Mucosa of descending colon (tissue), 3 donors: ENCODE measurements at regions not wholly inside any gene's neighbourhood (a gene's known extent, or its start where the extent isn't known, plus 50 kb on each side); places are given as distances from the start of the nearest gene placed in this dataset.

Experiments
- ATAC-seq: fragments of 200-7000 bp; cut with Tn5 transposase; one replicate; pipeline ENCODE4 v1.9.1; 2020; ENCODE audit warnings: mild to moderate bottlenecking, moderate library complexity
- DNase-seq, 3 donors: peaks; one replicate each; pipeline ENCODE4 v3.0.0-alpha.2; 2020
- H3K36me3 ChIP-seq: fragments of 200-600 bp; one replicate; pipeline ENCODE4 v1.8.0; 2021; ENCODE audit warnings: low read depth, mild to moderate bottlenecking
- H3K4me1 ChIP-seq: fragments of 200-600 bp; one replicate; pipeline ENCODE4 v1.8.0; 2021; ENCODE audit warnings: low read depth, mild to moderate bottlenecking
- H3K4me3 ChIP-seq: fragments of 200-600 bp; one replicate; pipeline ENCODE4 v1.8.0; 2021; ENCODE audit warnings: mild to moderate bottlenecking
- H3K9me3 ChIP-seq: fragments of 200-600 bp; one replicate; pipeline ENCODE4 v1.8.0; 2021; ENCODE audit warnings: mild to moderate bottlenecking
- intact Hi-C, 2 donors: fragments of 100-400 bp; cut with DNase I in 1 of 2; cut with micrococcal nuclease in 1 of 2; formaldehyde crosslinking; loops; one replicate each; pipeline versions ENCODE4 v1.11.0 to v1.11.1; 2022; cut with DNase I, micrococcal nuclease
- TF ChIP-seq, protein P1 (sequence below): fragments of 200-600 bp; IDR thresholded peaks from one replicate; pipeline ENCODE4 v1.8.0; 2022; ENCODE audit warnings: antibody characterized with exemption, mild to moderate bottlenecking
- donor health status: DM: no; HTN: no; CAD: no; lungs with moderate emphysema.
- donor health status: DM: no; HTN: no; CAD: no.
- donor health status: DM: no; HTN: yes; CAD: no.

DNA sequence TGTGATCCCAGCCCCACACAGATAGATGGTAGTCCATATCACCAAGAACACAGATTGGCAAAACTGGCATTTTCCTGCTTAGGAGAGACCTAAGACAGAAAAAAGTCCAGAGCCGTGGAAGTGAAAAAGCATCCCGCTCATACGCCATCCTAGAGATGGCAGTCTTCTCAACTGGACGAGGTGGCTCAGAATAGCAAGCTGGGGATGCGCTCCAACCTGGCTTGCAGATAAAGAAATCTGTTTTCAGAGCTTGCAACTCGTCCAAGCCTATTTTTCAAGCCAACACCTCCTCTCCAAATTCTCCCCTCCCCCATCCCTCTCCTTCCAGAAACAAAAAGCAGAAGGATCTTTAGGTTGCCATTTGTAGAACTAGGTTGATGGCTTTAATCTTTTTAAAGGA lies 74.3 kb upstream of the OTX2 start:
- H3K4me1 ChIP-seq, result no peaks in the 10 kb centered on the region
- intact Hi-C loops, result no loop called here
- no peaks in the 10 kb centered on the region for H3K36me3 ChIP-seq
- DNase-seq (no peak), ATAC-seq (no peak)
- TF ChIP-seq, protein P1, sequence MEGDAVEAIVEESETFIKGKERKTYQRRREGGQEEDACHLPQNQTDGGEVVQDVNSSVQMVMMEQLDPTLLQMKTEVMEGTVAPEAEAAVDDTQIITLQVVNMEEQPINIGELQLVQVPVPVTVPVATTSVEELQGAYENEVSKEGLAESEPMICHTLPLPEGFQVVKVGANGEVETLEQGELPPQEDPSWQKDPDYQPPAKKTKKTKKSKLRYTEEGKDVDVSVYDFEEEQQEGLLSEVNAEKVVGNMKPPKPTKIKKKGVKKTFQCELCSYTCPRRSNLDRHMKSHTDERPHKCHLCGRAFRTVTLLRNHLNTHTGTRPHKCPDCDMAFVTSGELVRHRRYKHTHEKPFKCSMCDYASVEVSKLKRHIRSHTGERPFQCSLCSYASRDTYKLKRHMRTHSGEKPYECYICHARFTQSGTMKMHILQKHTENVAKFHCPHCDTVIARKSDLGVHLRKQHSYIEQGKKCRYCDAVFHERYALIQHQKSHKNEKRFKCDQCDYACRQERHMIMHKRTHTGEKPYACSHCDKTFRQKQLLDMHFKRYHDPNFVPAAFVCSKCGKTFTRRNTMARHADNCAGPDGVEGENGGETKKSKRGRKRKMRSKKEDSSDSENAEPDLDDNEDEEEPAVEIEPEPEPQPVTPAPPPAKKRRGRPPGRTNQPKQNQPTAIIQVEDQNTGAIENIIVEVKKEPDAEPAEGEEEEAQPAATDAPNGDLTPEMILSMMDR, result no peak
- H3K4me3 ChIP-seq, result no peak overlapping the region
- no peaks in the 10 kb centered on the region for H3K9me3 ChIP-seq

GRCh38 chr14:56881181-56881580 lies 70.9 kb upstream of the OTX2 start:
- intact Hi-C loops, result no loop called here
- TF ChIP-seq, protein P1, result no peak
- Histone ChIP-seq H3K36me3 (no peaks in the 10 kb centered on the region), H3K4me1 (no peaks in the 10 kb centered on the region), H3K9me3 (no peaks in the 10 kb centered on the region), H3K4me3 (no peak overlapping the region)
- DNase-seq (no peak), ATAC-seq (no peak)

GRCh38 chr14:56878766-56879165 lies 68.5 kb upstream of the OTX2 start:
- Histone ChIP-seq H3K4me1 (no peaks in the 10 kb centered on the region), H3K4me3 (no peak overlapping the region), H3K36me3 (no peaks in the 10 kb centered on the region), H3K9me3 (no peaks in the 10 kb centered on the region)
- ATAC-seq (no peak), DNase-seq (no peak)
- TF ChIP-seq, protein P1, result no peak
- intact Hi-C loops, result no loop called here

GRCh38 chr14:56875104-56875675 lies 64.9 kb upstream of the OTX2 start:
- intact Hi-C loops, result no loop called here
- ATAC-seq, result no peak
- H3K4me1 ChIP-seq, result no peaks in the 10 kb centered on the region

DNA sequence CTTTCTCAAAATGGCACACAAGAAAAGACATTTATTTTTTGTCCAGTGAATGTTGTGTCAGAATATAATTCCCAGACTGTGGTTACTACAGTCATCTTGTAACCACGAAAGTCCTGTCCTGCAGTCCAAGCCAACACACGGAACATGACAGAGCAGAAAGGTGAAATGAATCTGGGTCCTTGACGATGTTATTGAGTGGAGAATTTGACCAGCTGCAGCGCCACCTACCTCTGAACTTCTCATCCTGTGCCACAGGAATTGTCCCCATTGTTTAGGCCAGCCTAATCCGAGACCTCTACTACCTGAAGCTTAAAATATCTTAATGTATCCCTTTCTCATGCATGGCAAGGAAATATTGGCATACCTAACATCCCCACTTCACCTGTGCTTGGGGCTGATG lies 64.1 kb upstream of the OTX2 start:
- DNase-seq (peak in 2 of 3 donors; percentile 65 to 84), ATAC-seq (peak; percentile 75)
- intact Hi-C loops, result no loop called here
- TF ChIP-seq, protein P1, result no peak
- no peaks in the 10 kb centered on the region for H3K9me3 ChIP-seq
- H3K4me3 ChIP-seq, result no peak overlapping the region
- H3K36me3 ChIP-seq, result no peaks in the 10 kb centered on the region
- H3K4me1 ChIP-seq, result no peaks in the 10 kb centered on the region

More at GRCh38 chr14:56875104-56875675, 64.9 kb upstream of the OTX2 start:
- no peak overlapping the region for H3K4me3 ChIP-seq
- H3K9me3 ChIP-seq, result no peaks in the 10 kb centered on the region
- DNase-seq, result no peak
- no peaks in the 10 kb centered on the region for H3K36me3 ChIP-seq
- TF ChIP-seq, protein P1, result no peak

DNA sequence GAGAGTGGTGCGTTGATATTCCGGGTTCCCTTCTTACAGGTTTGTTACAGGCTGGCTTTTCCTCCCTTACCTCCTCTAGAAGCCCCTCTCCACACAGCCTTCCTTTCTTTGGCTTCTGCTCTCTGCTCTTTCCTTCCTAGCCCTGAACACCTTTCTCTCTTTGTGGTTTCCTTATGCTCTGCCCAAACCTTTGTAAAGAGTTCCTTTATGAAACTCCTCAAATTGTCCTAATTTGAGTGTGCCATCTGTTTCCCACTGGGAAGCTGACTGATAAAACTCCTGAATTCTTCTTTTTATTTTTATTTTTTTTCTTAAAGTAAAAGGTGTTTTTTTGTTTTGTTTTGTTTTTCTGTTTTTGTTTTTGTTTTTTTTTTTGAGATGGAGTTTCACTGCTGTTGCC lies 60.1 kb upstream of the OTX2 start:
- no peaks in the 10 kb centered on the region for H3K9me3 ChIP-seq
- no peaks in the 10 kb centered on the region for H3K36me3 ChIP-seq
- no peak overlapping the region for H3K4me3 ChIP-seq
- DNase-seq, result no peak
- H3K4me1 ChIP-seq, result no peaks in the 10 kb centered on the region
- no peak for ATAC-seq
- intact Hi-C loops, result no loop called here
- TF ChIP-seq, protein P1, result no peak
